ENCODE measurements at regions not wholly inside any gene's neighbourhood (a gene's known extent, or its start where the extent isn't known, plus 50 kb on each side); places are given as distances from the start of the nearest gene placed in this dataset.

GRCh38 chr4:143097751-143098150 lies 87.0 kb upstream of the USP38 start:
- DNase-seq (ENCODE audit: low read depth, low spot score) (no peak), ATAC-seq (no peak)
- BruUV-seq (replicated peaks) = no TSS peak
- H3K36me3 ChIP-seq (ENCODE audit: control insufficient read depth, insufficient read depth, low read length) = no peaks in the 10 kb centered on the region
- ChIA-PET POLR2A (no interaction called here), CTCF (no interaction called here)
- no peaks in the 10 kb centered on the region for H3K9me3 ChIP-seq (ENCODE audit: control insufficient read depth, insufficient read depth, low read depth, low read length)
- intact Hi-C loops (cut with micrococcal nuclease; ENCODE audit: unreplicated experiment) = no loop called here
- H3K27ac ChIP-seq (ENCODE audit: low read length) = no peak overlapping the region
- no peak overlapping the region for H3K4me3 ChIP-seq (ENCODE audit: low read depth in 2 of 2, low read length in 2 of 2)
- H3K4me1 ChIP-seq (ENCODE audit: control insufficient read depth, insufficient read depth, low read length) = no peaks in the 10 kb centered on the region
- TF ChIP-seq CTCF (IDR thresholded peaks at IDR 0.05) (no peak), TCF7L2 (IDR thresholded peaks at IDR 0.05; ENCODE audit: low read depth, low read length) (no peak), REST (IDR thresholded peaks at IDR 0.05; ENCODE audit: insufficient read depth in 1 of 2, low read depth in 2 of 2, low read length in 1 of 2) (no peak), POLR2AphosphoS5 (IDR thresholded peaks at IDR 0.05; ENCODE audit: low read depth, low read length) (no peak), SIN3A (IDR thresholded peaks at IDR 0.05; ENCODE audit: borderline replicate concordance, insufficient read depth, low read depth, low read length) (no peak)
- no peaks in the 10 kb centered on the region for H3K27me3 ChIP-seq (ENCODE audit: control insufficient read depth, insufficient read depth, low read length)
- in situ Hi-C loops (cut with HindIII; ENCODE audit: low pct_unique_long_range_greater_than_20kb, low sequenced_read_pairs) = no loop called here

GRCh38 chr4:143099693-143100092 lies 85.0 kb upstream of the USP38 start:
- Histone ChIP-seq H3K27ac (ENCODE audit: low read length) (no peak overlapping the region), H3K27me3 (ENCODE audit: control insufficient read depth, insufficient read depth, low read length) (no peaks in the 10 kb centered on the region), H3K9me3 (ENCODE audit: control insufficient read depth, insufficient read depth, low read depth, low read length) (no peaks in the 10 kb centered on the region), H3K36me3 (ENCODE audit: control insufficient read depth, insufficient read depth, low read length) (no peaks in the 10 kb centered on the region), H3K4me3 (ENCODE audit: low read depth in 2 of 2, low read length in 2 of 2) (no peak overlapping the region), H3K4me1 (ENCODE audit: control insufficient read depth, insufficient read depth, low read length) (no peaks in the 10 kb centered on the region)
- no peak for ATAC-seq
- ChIA-PET CTCF (no interaction called here), POLR2A (no interaction called here)
- in situ Hi-C loops (cut with HindIII; ENCODE audit: low pct_unique_long_range_greater_than_20kb, low sequenced_read_pairs) = no loop called here
- no peak for TF ChIP-seq REST (IDR thresholded peaks at IDR 0.05; ENCODE audit: insufficient read depth in 1 of 2, low read depth in 2 of 2, low read length in 1 of 2)
- TF ChIP-seq CTCF (IDR thresholded peaks at IDR 0.05) = no peak
- TF ChIP-seq POLR2AphosphoS5 (IDR thresholded peaks at IDR 0.05; ENCODE audit: low read depth, low read length) = no peak
- no peak for TF ChIP-seq SIN3A (IDR thresholded peaks at IDR 0.05; ENCODE audit: borderline replicate concordance, insufficient read depth, low read depth, low read length)
- no peak for TF ChIP-seq TCF7L2 (IDR thresholded peaks at IDR 0.05; ENCODE audit: low read depth, low read length)
- no TSS peak for BruUV-seq (replicated peaks)
- intact Hi-C loops (cut with micrococcal nuclease; ENCODE audit: unreplicated experiment) = no loop called here
- no peak for DNase-seq (ENCODE audit: low read depth, low spot score)
